GM20431 (cell line): ENCODE measurements at regions not wholly inside any gene's neighbourhood (a gene's known extent, or its start where the extent isn't known, plus 50 kb on each side); places are given as distances from the start of the nearest gene placed in this dataset.

Source experiments
- in situ Hi-C: fragments of 300-500 bp; cut with MseI, MboI; formaldehyde crosslinking; loops from one replicate; pipeline ENCODE4 v1.15.0; 2020; ENCODE audit warnings: low sequenced_read_pairs; ENCODE audit not compliant: unreplicated experiment

GRCh38 chr2:56505885-56506284 is 322.1 kb downstream of the CCDC85A start:
- in situ Hi-C loops, result no loop called here

- in situ Hi-C loops, result no loop called here
These were observed 324.9 kb downstream of the CCDC85A start for GRCh38 chr2:56508662-56509061.

GRCh38 chr2:56510610-56511009 is 326.8 kb downstream of the CCDC85A start:
- in situ Hi-C loops, result no loop called here

- in situ Hi-C loops, result no loop called here
These were observed 331.6 kb downstream of the CCDC85A start for GRCh38 chr2:56515399-56515798.

- in situ Hi-C loops, result no loop called here
These were observed 336.0 kb downstream of the CCDC85A start for GRCh38 chr2:56519806-56520205.

- in situ Hi-C loops, result no loop called here
These were observed 338.9 kb downstream of the CCDC85A start for GRCh38 chr2:56522605-56523089.

GRCh38 chr2:56523816-56524215 is 340.0 kb downstream of the CCDC85A start:
- in situ Hi-C loops, result no loop called here

- in situ Hi-C loops, result no loop called here
These were observed 348.1 kb downstream of the CCDC85A start for GRCh38 chr2:56531668-56532420.

- in situ Hi-C loops, result no loop called here
These were observed 350.5 kb downstream of the CCDC85A start for GRCh38 chr2:56534321-56534720.

GRCh38 chr2:56537756-56538155 is 354.0 kb downstream of the CCDC85A start:
- in situ Hi-C loops, result no loop called here

GRCh38 chr2:56539618-56540017 is 355.8 kb downstream of the CCDC85A start:
- in situ Hi-C loops, result no loop called here

GRCh38 chr2:56540467-56540866 is 356.7 kb downstream of the CCDC85A start:
- in situ Hi-C loops, result no loop called here

GRCh38 chr2:56540916-56541315 is 357.1 kb downstream of the CCDC85A start:
- in situ Hi-C loops, result no loop called here

- in situ Hi-C loops, result no loop called here
These were observed 358.4 kb downstream of the CCDC85A start for GRCh38 chr2:56542213-56542612.

- in situ Hi-C loops, result no loop called here
These were observed 381.4 kb downstream of the CCDC85A start for GRCh38 chr2:56565143-56565542.

- in situ Hi-C loops, result no loop called here
These were observed 387.3 kb downstream of the CCDC85A start for GRCh38 chr2:56571074-56571473.

GRCh38 chr2:56576001-56576400 is 392.2 kb downstream of the CCDC85A start:
- in situ Hi-C loops, result no loop called here

GRCh38 chr2:56580242-56580641 is 396.5 kb downstream of the CCDC85A start:
- in situ Hi-C loops, result no loop called here

GRCh38 chr2:56582570-56582969 is 398.8 kb downstream of the CCDC85A start:
- in situ Hi-C loops, result no loop called here

- in situ Hi-C loops, result no loop called here
These were observed 400.1 kb downstream of the CCDC85A start for GRCh38 chr2:56583796-56584315.

- in situ Hi-C loops, result no loop called here
These were observed 403.7 kb downstream of the CCDC85A start for GRCh38 chr2:56587456-56587855.

GRCh38 chr2:56589194-56589593 is 405.4 kb downstream of the CCDC85A start:
- in situ Hi-C loops, result no loop called here
